CD4-positive, alpha-beta T cell (primary cell): ENCODE measurements at regions not wholly inside any gene's neighbourhood (a gene's known extent, or its start where the extent isn't known, plus 50 kb on each side); places are given as distances from the start of the nearest gene placed in this dataset.
"Not testable (repeated sequence)": the region's sequence is repeated elsewhere in the genome, so short reads cannot be mapped to it uniquely, and the experiment has no call there.

Source experiments
- ATAC-seq: fragments of 200-7000 bp; cut with Tn5 transposase; one replicate; pipeline ENCODE4 v1.10.0; 2022; ENCODE audit warnings: mild to moderate bottlenecking; ENCODE audit not compliant: poor library complexity
- CTCF ChIA-PET: fragments of 350-600 bp; sonication (Branson Sonifier 250); formaldehyde crosslinking; loops from one replicate; lab custom pipeline; 2021; ENCODE audit warnings: antibody characterized with exemption, inconsistent platforms; lab: Charles Lee
- POLR2A ChIA-PET: fragments of 350-600 bp; sonication (Branson Sonifier 250); formaldehyde crosslinking; loops from one replicate; lab custom pipeline; 2021; ENCODE audit warnings: antibody characterized with exemption, inconsistent platforms; lab: Charles Lee
- DNase-seq, 14 experiments: peaks; one replicate each; pipeline ENCODE4 v3.0.0-alpha.2; 2013 to 2020; ENCODE audit warnings: mixed read lengths in 2 of 14
- H3K27ac ChIP-seq, 2 donors: one replicate each; pipeline versions ENCODE4 v1.5.1 to v1.7.0; 2013; ENCODE audit warnings: low read length in 2 of 2, low read depth in 1 of 2, mild to moderate bottlenecking in 1 of 2
- H3K27me3 ChIP-seq, 2 experiments: 1 replicate in 1 of 2; 2 replicates in 1 of 2; pipeline versions ENCODE4 v1.6.1 to v1.7.0; 2013; ENCODE audit warnings: low read length in 2 of 2, control low read depth in 1 of 2, mild to moderate bottlenecking in 1 of 2, moderate library complexity in 1 of 2; ENCODE audit not compliant: insufficient read depth in 2 of 2, control insufficient read depth in 1 of 2
- H3K36me3 ChIP-seq: one replicate; pipeline ENCODE4 v1.6.1; 2013; ENCODE audit warnings: low read length, control low read depth; ENCODE audit not compliant: insufficient read depth
- H3K4me1 ChIP-seq: one replicate; pipeline ENCODE4 v1.6.1; 2013; ENCODE audit warnings: low read length, control low read depth; ENCODE audit not compliant: insufficient read depth
- H3K4me3 ChIP-seq: one replicate; pipeline ENCODE4 v1.5.1; 2013; ENCODE audit warnings: mild to moderate bottlenecking, low read length, moderate library complexity
- H3K9me3 ChIP-seq, 2 experiments: 1 replicate in 1 of 2; 2 replicates in 1 of 2; pipeline versions ENCODE4 v1.6.1 to v1.7.0; 2013; ENCODE audit warnings: low read length in 2 of 2, mild to moderate bottlenecking in 2 of 2, control low read depth in 1 of 2, moderate library complexity in 1 of 2; ENCODE audit not compliant: control insufficient read depth in 1 of 2, insufficient read depth in 1 of 2
- H3K27ac Mint-ChIP-seq: one replicate; pipeline ENCODE4 v1.8.0; 2020; ENCODE audit warnings: mixed read lengths
- H3K27me3 Mint-ChIP-seq: one replicate; pipeline ENCODE4 v1.8.0; 2021; ENCODE audit warnings: mixed read lengths
- H3K36me3 Mint-ChIP-seq: one replicate; pipeline ENCODE4 v1.8.0; 2021; ENCODE audit warnings: low read depth, mixed read lengths
- H3K4me1 Mint-ChIP-seq: one replicate; pipeline ENCODE4 v1.8.0; 2021; ENCODE audit warnings: low read depth, mixed read lengths
- H3K4me3 Mint-ChIP-seq: one replicate; pipeline ENCODE4 v1.8.0; 2020; ENCODE audit warnings: mild to moderate bottlenecking, mixed read lengths
- H3K9me3 Mint-ChIP-seq: one replicate; pipeline ENCODE4 v1.8.0; 2020; ENCODE audit warnings: mixed read lengths
- CTCF ChIP-seq: fragments of 200-600 bp; IDR thresholded peaks from one replicate; pipeline ENCODE4 v1.8.0; 2022; ENCODE audit warnings: antibody characterized with exemption, mild to moderate bottlenecking
- intact Hi-C, 2 experiments: fragments of 100-400 bp; cut with DNase I in 1 of 2; cut with micrococcal nuclease in 1 of 2; formaldehyde crosslinking; loops; one replicate each; pipeline versions ENCODE4 v1.15.1 to v1.9.0; 2023 to 2025; cut with DNase I, micrococcal nuclease

GRCh38 chr21:31418377-31419001 is 74.4 kb upstream of the TIAM1 start:
- H3K27ac Mint-ChIP-seq = no peak overlapping the region
- no peaks in the 10 kb centered on the region for H3K4me1 Mint-ChIP-seq
- no peaks in the 10 kb centered on the region for H3K36me3 ChIP-seq
- H3K27me3 Mint-ChIP-seq = no peaks in the 10 kb centered on the region
- H3K4me3 Mint-ChIP-seq = no peak overlapping the region
- H3K27ac ChIP-seq = no peak overlapping the region
- no peak for ATAC-seq
- ChIA-PET POLR2A (no interaction called here), CTCF (interaction anchor here (0.6 kb wide), 1 partner anchor 191 kb away, joined by 3 read pairs; no protein-coding TSS in a partner anchor)
- H3K4me1 ChIP-seq = no peaks in the 10 kb centered on the region
- H3K9me3 ChIP-seq = no peaks in the 10 kb centered on the region
- intact Hi-C loops = no loop called here
- H3K9me3 Mint-ChIP-seq = no peaks in the 10 kb centered on the region
- TF ChIP-seq CTCF = no peak
- DNase-seq = no peak
- H3K4me3 ChIP-seq = no peak overlapping the region
- no peaks in the 10 kb centered on the region for H3K27me3 ChIP-seq
- no peaks in the 10 kb centered on the region for H3K36me3 Mint-ChIP-seq

GRCh38 chr21:31417214-31417613 is 73.2 kb upstream of the TIAM1 start:
- H3K4me1 Mint-ChIP-seq, H3K4me3 ChIP-seq, H3K9me3 Mint-ChIP-seq, intact Hi-C loops, ATAC-seq, H3K4me3 Mint-ChIP-seq, H3K9me3 ChIP-seq, H3K4me1 ChIP-seq, POLR2A ChIA-PET, DNase-seq, H3K36me3 Mint-ChIP-seq, H3K27me3 ChIP-seq, CTCF ChIA-PET, H3K27me3 Mint-ChIP-seq, H3K27ac Mint-ChIP-seq, H3K36me3 ChIP-seq, H3K27ac ChIP-seq: not testable (repeated sequence)

- ChIA-PET POLR2A (interaction anchor here (1.1 to 1.2 kb wide), 2 partner anchors 12 to 17 kb away, joined by 3 read pairs; no protein-coding TSS in a partner anchor), CTCF (no interaction called here)
- no peaks in the 10 kb centered on the region for H3K4me1 Mint-ChIP-seq
- no peak overlapping the region for H3K27ac Mint-ChIP-seq
- no peaks in the 10 kb centered on the region for H3K36me3 Mint-ChIP-seq
- no peak overlapping the region for H3K4me3 ChIP-seq
- TF ChIP-seq CTCF = no peak
- intact Hi-C loops = no loop called here
- H3K27me3 Mint-ChIP-seq = no peaks in the 10 kb centered on the region
- ATAC-seq (no peak), DNase-seq (no peak)
- no peaks in the 10 kb centered on the region for H3K27me3 ChIP-seq
- no peaks in the 10 kb centered on the region for H3K4me1 ChIP-seq
- H3K27ac ChIP-seq = no peak overlapping the region
- H3K4me3 Mint-ChIP-seq = no peak overlapping the region
- H3K9me3 ChIP-seq = no peaks in the 10 kb centered on the region
- H3K9me3 Mint-ChIP-seq = no peaks in the 10 kb centered on the region
- H3K36me3 ChIP-seq = no peaks in the 10 kb centered on the region
Measured at GRCh38 chr21:31416465-31416864, 72.4 kb upstream of the TIAM1 start.
